GM12878 (cell line): ENCODE measurements at regions not wholly inside any gene's neighbourhood (a gene's known extent, or its start where the extent isn't known, plus 50 kb on each side); places are given as distances from the start of the nearest gene placed in this dataset.

Experiments
- ATAC-seq: fragments of 200-7000 bp; cut with Tn5 transposase; 3 replicates; pipeline ENCODE4 v1.9.1; 2020; ENCODE audit warnings: mild to moderate bottlenecking, moderate library complexity
- BruUV-seq: library from RNA; stranded (reverse); fragments of 400-500 nt; replicated peaks from 2 replicates; lab custom pipeline; 2021; lab: Mats Ljungman, UMichigan
- CTCF ChIA-PET: fragments of 300-600 bp; sonication (Branson Sonifier 250); formaldehyde crosslinking; extraction: SDS; loops from one replicate; lab custom pipeline; 2021; ENCODE audit warnings: inconsistent platforms; lab: Yijun Ruan, JAX
- POLR2A ChIA-PET: fragments of 350-600 bp; formaldehyde crosslinking; extraction: SDS; loops from one replicate; lab custom pipeline; 2021; ENCODE audit warnings: inconsistent platforms; lab: Charles Lee
- RAD21 ChIA-PET: fragments of 300-600 bp; sonication (Branson Sonifier 250); formaldehyde crosslinking; loops from one replicate; lab custom pipeline; 2023; ENCODE audit warnings: antibody characterized with exemption; ENCODE audit not compliant: unreplicated experiment; lab: Charles Lee
- SMC1A ChIA-PET: fragments of 300-600 bp; sonication (Branson Sonifier 250); formaldehyde crosslinking; loops from one replicate; lab custom pipeline; 2023; ENCODE audit not compliant: unreplicated experiment, uncharacterized antibody; lab: Charles Lee
- DNase-seq: peaks from one replicate; pipeline ENCODE4 v3.0.0-alpha.2; 2011; ENCODE audit warnings: low read depth, low spot score
- FAIRE-seq: peaks from 3 replicates; lab custom pipeline; 2011; peaks lifted over from hg19 to GRCh38; lab: Jason Lieb, UNC
- H2AFZ ChIP-seq: 2 replicates; pipeline ENCODE4 v1.6.0; 2011; ENCODE audit warnings: low read depth, low read length, control low read depth; ENCODE audit not compliant: control insufficient read depth
- H3K27ac ChIP-seq: 2 replicates; pipeline ENCODE4 v1.5.1; 2011; ENCODE audit warnings: control low read depth; ENCODE audit not compliant: control insufficient read depth, insufficient read depth
- H3K27me3 ChIP-seq, 2 experiments: replicated peaks in 1 of 2; 2 replicates each; pipeline versions ENCODE4 v1.6.0 to v1.6.1; 2011; ENCODE audit warnings: low read length in 1 of 2; ENCODE audit not compliant: control insufficient read depth in 2 of 2, insufficient read depth in 2 of 2
- H3K36me3 ChIP-seq, 2 experiments: 2 replicates each; pipeline ENCODE4 v1.5.1; 2011; ENCODE audit warnings: low read length in 1 of 2; ENCODE audit not compliant: control insufficient read depth in 2 of 2, insufficient read depth in 2 of 2
- H3K4me1 ChIP-seq: 2 replicates; pipeline ENCODE4 v1.6.1; 2011; ENCODE audit warnings: mild to moderate bottlenecking, low read length, moderate library complexity, mixed read lengths; ENCODE audit not compliant: control insufficient read depth, insufficient read depth
- H3K4me2 ChIP-seq: 2 replicates; pipeline ENCODE4 v1.6.0; 2011; ENCODE audit warnings: control low read depth; ENCODE audit not compliant: control insufficient read depth, insufficient read depth
- H3K4me3 ChIP-seq: fragments of 200-600 bp; sonication (generic); 2 replicates; pipeline ENCODE4 v1.5.1; 2016
- H3K79me2 ChIP-seq: 2 replicates; pipeline ENCODE4 v1.6.0; 2011; ENCODE audit warnings: low read length; ENCODE audit not compliant: control insufficient read depth, insufficient read depth
- H3K9ac ChIP-seq: 2 replicates; pipeline ENCODE4 v1.8.0; 2011; ENCODE audit warnings: low read length, control low read depth, mixed read lengths; ENCODE audit not compliant: control insufficient read depth, insufficient read depth
- H3K9me3 ChIP-seq: replicated peaks from 3 replicates; pipeline ENCODE4 v1.5.1; 2011; ENCODE audit warnings: mild to moderate bottlenecking, low read length; ENCODE audit not compliant: control insufficient read depth, insufficient read depth
- H4K20me1 ChIP-seq: 2 replicates; pipeline ENCODE4 v1.6.0; 2011; ENCODE audit not compliant: control insufficient read depth, insufficient read depth
- ASH2L ChIP-seq: fragments of 300-600, 200-600 bp; sonication (generic); IDR thresholded peaks from 2 replicates; pipeline ENCODE4 v1.6.1; 2017; ENCODE audit warnings: low read depth, mild to moderate bottlenecking, borderline replicate concordance
- CHD1 ChIP-seq: IDR thresholded peaks from 2 replicates; pipeline ENCODE4 v1.6.1; 2012; ENCODE audit warnings: low read depth, low read length, improper control_type of control experiment
- EGR1 ChIP-seq, 2 experiments: IDR thresholded peaks; 1 replicate in 1 of 2; 2 replicates in 1 of 2; pipeline ENCODE4 v1.6.1; 2011 to 2012; ENCODE audit warnings: low read depth in 2 of 2, low read length in 2 of 2, borderline replicate concordance in 1 of 2, mild to moderate bottlenecking in 1 of 2, moderate library complexity in 1 of 2
- HCFC1 ChIP-seq: fragments of 150-350 bp; IDR thresholded peaks from 2 replicates; pipeline ENCODE4 v1.6.1; 2014; ENCODE audit warnings: low read length
- IRF4 ChIP-seq: IDR thresholded peaks from 2 replicates; pipeline ENCODE4 v1.6.1; 2011; ENCODE audit warnings: low read depth, low read length
- MEF2B ChIP-seq: fragments of 450-650 bp; IDR thresholded peaks from 2 replicates; pipeline ENCODE4 v1.6.1; 2018; ENCODE audit warnings: mild to moderate bottlenecking, moderate library complexity; ENCODE audit not compliant: partially characterized antibody, poor library complexity, severe bottlenecking
- POU2F2 ChIP-seq: IDR thresholded peaks from 3 replicates; pipeline ENCODE4 v1.6.1; 2011; ENCODE audit warnings: low read depth, mild to moderate bottlenecking, low read length, borderline replicate concordance
- RELA ChIP-seq: fragments of 450-650 bp; IDR thresholded peaks from 2 replicates; pipeline ENCODE4 v1.8.0; 2014; ENCODE audit warnings: borderline replicate concordance; ENCODE audit not compliant: partially characterized antibody
- SP1 ChIP-seq: IDR thresholded peaks from one replicate; pipeline ENCODE4 v1.6.1; 2011; ENCODE audit warnings: low read depth, low read length
- SREBF2 ChIP-seq: IDR thresholded peaks from 2 replicates; pipeline ENCODE4 v1.6.1; 2012; ENCODE audit warnings: mild to moderate bottlenecking, low read length
- TCF7 ChIP-seq: IDR thresholded peaks from 2 replicates; pipeline ENCODE4 v1.6.1; 2014; ENCODE audit warnings: antibody characterized with exemption, borderline replicate concordance
- WGBS: methylation state at CpG from one replicate; pipeline ENCODE4 v1.1.6; 2016; ENCODE audit warnings: low lambda C conversion rate; ENCODE audit not compliant: insufficient replicate concordance, insufficient coverage; ENCODE audit errors: missing lambda C conversion rate; 5-methylcytosine and 5-hydroxymethylcytosine counted together
- in situ Hi-C: fragments of 300-500 bp; cut with MboI; formaldehyde crosslinking; loops from 9 replicates; pipeline ENCODE4 v1.14.3; 2018; ENCODE audit warnings: mixed read lengths
- intact Hi-C: fragments of 100-400 bp; cut with micrococcal nuclease; formaldehyde crosslinking; loops from one replicate; pipeline ENCODE4 v1.14.2; 2022; ENCODE audit not compliant: unreplicated experiment
- TF ChIP-seq, protein P1 (sequence below): IDR thresholded peaks from 2 replicates; pipeline ENCODE4 v1.6.1; 2012; ENCODE audit warnings: low read depth, low read length, improper control_type of control experiment

DNA sequence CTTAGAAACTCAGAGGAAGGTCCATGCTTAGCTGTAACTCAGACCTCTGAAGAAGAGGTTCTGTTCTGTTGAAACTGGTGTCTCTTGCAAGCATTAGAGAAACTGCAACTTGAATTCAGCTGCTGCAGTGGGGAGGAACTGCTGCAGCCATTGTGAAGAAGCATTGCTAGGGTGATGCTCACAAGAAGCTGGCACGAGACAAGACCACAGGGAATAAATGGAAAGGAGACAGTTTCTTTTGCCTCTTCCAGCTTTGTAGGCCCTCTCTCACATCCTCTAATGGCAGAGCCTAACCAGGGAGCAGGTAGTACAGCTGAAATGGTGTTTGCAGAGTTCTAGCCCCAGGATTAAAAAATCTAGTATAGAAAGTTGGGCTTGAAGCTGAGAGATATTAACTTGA is 148.0 kb upstream of the DMAC1 start:
- no peak overlapping the region for H2AFZ ChIP-seq
- H3K4me2 ChIP-seq, result no peak overlapping the region
- DNase-seq (no peak), ATAC-seq (no peak), FAIRE-seq (no peak)
- POLR2A ChIA-PET, result no interaction called here
- no peak overlapping the region for H3K9ac ChIP-seq
- BruUV-seq, result no TSS peak
- TF ChIP-seq ASH2L, result no peak
- no peak for TF ChIP-seq IRF4
- TF ChIP-seq SP1, result no peak
- TF ChIP-seq RELA, result no peak
- TF ChIP-seq SREBF2, result no peak
- TF ChIP-seq, protein P1, sequence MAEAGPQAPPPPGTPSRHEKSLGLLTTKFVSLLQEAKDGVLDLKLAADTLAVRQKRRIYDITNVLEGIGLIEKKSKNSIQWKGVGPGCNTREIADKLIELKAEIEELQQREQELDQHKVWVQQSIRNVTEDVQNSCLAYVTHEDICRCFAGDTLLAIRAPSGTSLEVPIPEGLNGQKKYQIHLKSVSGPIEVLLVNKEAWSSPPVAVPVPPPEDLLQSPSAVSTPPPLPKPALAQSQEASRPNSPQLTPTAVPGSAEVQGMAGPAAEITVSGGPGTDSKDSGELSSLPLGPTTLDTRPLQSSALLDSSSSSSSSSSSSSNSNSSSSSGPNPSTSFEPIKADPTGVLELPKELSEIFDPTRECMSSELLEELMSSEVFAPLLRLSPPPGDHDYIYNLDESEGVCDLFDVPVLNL, result no peak
- no peak for TF ChIP-seq CHD1
- no peak for TF ChIP-seq MEF2B
- no peak for TF ChIP-seq HCFC1
- TF ChIP-seq EGR1 (IDR thresholded peaks at IDR 0.05; ENCODE audit: borderline replicate concordance in 1 of 2, low read depth in 2 of 2, low read length in 2 of 2), result no peak
- no peak for TF ChIP-seq TCF7
- TF ChIP-seq POU2F2, result no peak
- no peak overlapping the region for H3K27ac ChIP-seq
- no peaks in the 10 kb centered on the region for H3K4me1 ChIP-seq
- no peak overlapping the region for H3K4me3 ChIP-seq
- CTCF ChIA-PET, result interaction anchor here (1.0 kb wide), 1 partner anchor 12 kb away, joined by 5 read pairs; no protein-coding TSS in a partner anchor
- in situ Hi-C loops (no loop called here), intact Hi-C loops (no loop called here)
- RAD21 ChIA-PET, result no interaction called here
- H3K9me3 ChIP-seq, result no peaks in the 10 kb centered on the region
- H4K20me1 ChIP-seq, result no peaks in the 10 kb centered on the region
- SMC1A ChIA-PET, result interaction anchor here (0.5 to 1.2 kb wide), 2 partner anchors 12 to 1836 kb away, joined by 3 to 4 read pairs; no protein-coding TSS in a partner anchor
- H3K27me3 ChIP-seq, result no peaks in the 10 kb centered on the region
- no peaks in the 10 kb centered on the region for H3K79me2 ChIP-seq
- no peaks in the 10 kb centered on the region for H3K36me3 ChIP-seq
- WGBS, result 14% methylated on average over 1 of the region's 1 CpG
